PC-3 (cell line): ENCODE measurements at regions not wholly inside any gene's neighbourhood (a gene's known extent, or its start where the extent isn't known, plus 50 kb on each side); places are given as distances from the start of the nearest gene placed in this dataset.

Source experiments
- EZH2 ChIP-seq: fragments of 300-600 bp; sonication (generic); IDR thresholded peaks from one replicate; pipeline ENCODE4 v1.6.1; 2017; ENCODE audit warnings: antibody characterized with exemption, mild to moderate bottlenecking, low read length; ENCODE audit not compliant: unreplicated experiment
- EZH2phosphoT487 ChIP-seq: fragments of 300-600 bp; sonication (generic); IDR thresholded peaks from 2 replicates; pipeline ENCODE4 v1.6.1; 2018; ENCODE audit warnings: mild to moderate bottlenecking, antibody characterized with exemption, low read length, borderline replicate concordance
- TF ChIP-seq, protein P1 (sequence below): fragments of 300-600 bp; sonication (generic); conservative IDR thresholded peaks from 2 replicates; pipeline ENCODE4 v1.5.1; 2017; ENCODE audit warnings: antibody characterized with exemption, low read depth, mild to moderate bottlenecking, low read length

DNA sequence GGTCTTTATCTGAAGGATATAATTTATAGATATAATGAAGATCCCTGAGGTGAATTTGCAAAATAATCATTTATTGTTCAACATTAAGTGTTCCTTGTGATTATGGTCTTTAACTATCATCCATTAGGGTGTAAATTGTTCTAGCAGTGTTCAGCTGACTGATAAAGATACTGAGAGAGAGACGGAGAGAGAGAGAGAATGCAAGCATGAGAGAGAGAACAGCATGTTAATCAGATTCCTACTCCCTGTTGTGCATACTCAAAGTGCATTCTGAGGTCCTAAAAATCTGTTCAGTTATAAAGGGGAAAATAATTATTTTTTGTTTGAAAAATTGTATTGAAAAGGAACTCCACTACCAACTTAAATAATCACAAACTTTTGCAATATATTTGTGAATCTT, 271.0 kb upstream of the CBLB start:
- TF ChIP-seq, protein P1, sequence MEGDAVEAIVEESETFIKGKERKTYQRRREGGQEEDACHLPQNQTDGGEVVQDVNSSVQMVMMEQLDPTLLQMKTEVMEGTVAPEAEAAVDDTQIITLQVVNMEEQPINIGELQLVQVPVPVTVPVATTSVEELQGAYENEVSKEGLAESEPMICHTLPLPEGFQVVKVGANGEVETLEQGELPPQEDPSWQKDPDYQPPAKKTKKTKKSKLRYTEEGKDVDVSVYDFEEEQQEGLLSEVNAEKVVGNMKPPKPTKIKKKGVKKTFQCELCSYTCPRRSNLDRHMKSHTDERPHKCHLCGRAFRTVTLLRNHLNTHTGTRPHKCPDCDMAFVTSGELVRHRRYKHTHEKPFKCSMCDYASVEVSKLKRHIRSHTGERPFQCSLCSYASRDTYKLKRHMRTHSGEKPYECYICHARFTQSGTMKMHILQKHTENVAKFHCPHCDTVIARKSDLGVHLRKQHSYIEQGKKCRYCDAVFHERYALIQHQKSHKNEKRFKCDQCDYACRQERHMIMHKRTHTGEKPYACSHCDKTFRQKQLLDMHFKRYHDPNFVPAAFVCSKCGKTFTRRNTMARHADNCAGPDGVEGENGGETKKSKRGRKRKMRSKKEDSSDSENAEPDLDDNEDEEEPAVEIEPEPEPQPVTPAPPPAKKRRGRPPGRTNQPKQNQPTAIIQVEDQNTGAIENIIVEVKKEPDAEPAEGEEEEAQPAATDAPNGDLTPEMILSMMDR = no peak
- TF ChIP-seq EZH2 = no peak
- no peak for TF ChIP-seq EZH2phosphoT487
